ENCODE measurements at regions not wholly inside any gene's neighbourhood (a gene's known extent, or its start where the extent isn't known, plus 50 kb on each side); places are given as distances from the start of the nearest gene placed in this dataset.

- no peak for TF ChIP-seq CTCF (IDR thresholded peaks at IDR 0.05)
- TF ChIP-seq POLR2A (IDR thresholded peaks at IDR 0.05), result no peak
Observed at GRCh38 chr13:54092686-54093085, 1064.1 kb downstream of the OLFM4 start.
